Skeletal muscle tissue (tissue), 3 donors: ENCODE measurements at regions not wholly inside any gene's neighbourhood (a gene's known extent, or its start where the extent isn't known, plus 50 kb on each side); places are given as distances from the start of the nearest gene placed in this dataset.

Experiments used
- H3K27ac ChIP-seq: one replicate; pipeline ENCODE4 v1.7.0; 2013; ENCODE audit warnings: mild to moderate bottlenecking, low read depth, low read length, inconsistent platforms
- H3K27me3 ChIP-seq, 3 donors: one replicate each; pipeline ENCODE4 v1.7.0; 2013; ENCODE audit warnings: low read length in 3 of 3; ENCODE audit not compliant: control insufficient read depth in 3 of 3, insufficient read depth in 3 of 3
- H3K36me3 ChIP-seq, 3 donors: one replicate each; pipeline ENCODE4 v1.7.0; 2013; ENCODE audit warnings: low read length in 3 of 3; ENCODE audit not compliant: control insufficient read depth in 3 of 3, insufficient read depth in 3 of 3
- H3K4me1 ChIP-seq, 3 donors: one replicate each; pipeline ENCODE4 v1.7.0; 2013; ENCODE audit warnings: low read length in 3 of 3, mild to moderate bottlenecking in 3 of 3; ENCODE audit not compliant: control insufficient read depth in 3 of 3, insufficient read depth in 3 of 3
- H3K4me3 ChIP-seq, 3 donors: one replicate each; pipeline ENCODE4 v1.7.0; 2013; ENCODE audit warnings: low read length in 3 of 3
- H3K9ac ChIP-seq, 3 donors: one replicate each; pipeline ENCODE4 v1.7.0; 2013; ENCODE audit warnings: low read length in 3 of 3, mild to moderate bottlenecking in 3 of 3, moderate library complexity in 2 of 3, low read depth in 1 of 3
- H3K9me3 ChIP-seq, 3 donors: one replicate each; pipeline ENCODE4 v1.7.0; 2013; ENCODE audit warnings: low read length in 3 of 3; ENCODE audit not compliant: control insufficient read depth in 3 of 3
- donor health status: Osteomylitis.

GRCh38 chr13:63693696-63694095 lies 2278.0 kb upstream of the PCDH20 start:
- H3K4me1 ChIP-seq, result no peaks in the 10 kb centered on the region
- peaks cover 0 to 3% (median 0%) of the 10 kb centered on the region in 3 donors for H3K9me3 ChIP-seq
- no peak overlapping the region for H3K4me3 ChIP-seq
- H3K36me3 ChIP-seq, result no peaks in the 10 kb centered on the region
- no peak overlapping the region for H3K9ac ChIP-seq
- H3K27ac ChIP-seq, result no peak overlapping the region
- H3K27me3 ChIP-seq, result no peaks in the 10 kb centered on the region

GRCh38 chr13:63691474-63691873 lies 2275.8 kb upstream of the PCDH20 start:
- Histone ChIP-seq H3K9me3 (peaks cover 0 to 3% (median 0%) of the 10 kb centered on the region in 3 donors), H3K4me1 (no peaks in the 10 kb centered on the region), H3K9ac (no peak overlapping the region), H3K36me3 (no peaks in the 10 kb centered on the region), H3K27me3 (no peaks in the 10 kb centered on the region), H3K4me3 (no peak overlapping the region), H3K27ac (no peak overlapping the region)

GRCh38 chr13:63690672-63691071 lies 2275.0 kb upstream of the PCDH20 start:
- no peaks in the 10 kb centered on the region for H3K36me3 ChIP-seq
- no peaks in the 10 kb centered on the region for H3K27me3 ChIP-seq
- H3K9ac ChIP-seq, result no peak overlapping the region
- peaks cover 0 to 3% (median 0%) of the 10 kb centered on the region in 3 donors for H3K9me3 ChIP-seq
- no peak overlapping the region for H3K27ac ChIP-seq
- no peaks in the 10 kb centered on the region for H3K4me1 ChIP-seq
- no peak overlapping the region for H3K4me3 ChIP-seq

- Histone ChIP-seq H3K9me3 (no peaks in the 10 kb centered on the region), H3K27ac (no peak overlapping the region), H3K4me3 (no peak overlapping the region), H3K4me1 (no peaks in the 10 kb centered on the region), H3K36me3 (no peaks in the 10 kb centered on the region), H3K27me3 (no peaks in the 10 kb centered on the region), H3K9ac (no peak overlapping the region)
Measured at GRCh38 chr13:63684822-63685221, 2269.2 kb upstream of the PCDH20 start.

GRCh38 chr13:63680704-63681103 lies 2265.1 kb upstream of the PCDH20 start:
- no peak overlapping the region for H3K9ac ChIP-seq

GRCh38 chr13:63671296-63671695 lies 2255.6 kb upstream of the PCDH20 start:
- H3K9me3 ChIP-seq, result no peaks in the 10 kb centered on the region
- no peaks in the 10 kb centered on the region for H3K27me3 ChIP-seq
- no peak overlapping the region for H3K9ac ChIP-seq
- no peaks in the 10 kb centered on the region for H3K36me3 ChIP-seq
- H3K4me3 ChIP-seq, result no peak overlapping the region
- no peaks in the 10 kb centered on the region for H3K4me1 ChIP-seq
- H3K27ac ChIP-seq, result no peak overlapping the region

More at GRCh38 chr13:63680704-63681103, 2265.1 kb upstream of the PCDH20 start:
- Histone ChIP-seq H3K27me3 (no peaks in the 10 kb centered on the region), H3K9me3 (no peaks in the 10 kb centered on the region), H3K27ac (no peak overlapping the region), H3K4me3 (no peak overlapping the region), H3K36me3 (no peaks in the 10 kb centered on the region), H3K4me1 (no peaks in the 10 kb centered on the region)

GRCh38 chr13:63651394-63651793 lies 2235.7 kb upstream of the PCDH20 start:
- Histone ChIP-seq H3K9me3 (no peaks in the 10 kb centered on the region), H3K27ac (no peak overlapping the region)

GRCh38 chr13:63643543-63643942 lies 2227.9 kb upstream of the PCDH20 start:
- no peaks in the 10 kb centered on the region for H3K27me3 ChIP-seq
- H3K36me3 ChIP-seq, result no peaks in the 10 kb centered on the region
- H3K4me3 ChIP-seq, result no peak overlapping the region
- no peak overlapping the region for H3K27ac ChIP-seq
- no peaks in the 10 kb centered on the region for H3K4me1 ChIP-seq
- no peak overlapping the region for H3K9ac ChIP-seq
- no peaks in the 10 kb centered on the region for H3K9me3 ChIP-seq

More at GRCh38 chr13:63651394-63651793, 2235.7 kb upstream of the PCDH20 start:
- no peak overlapping the region for H3K9ac ChIP-seq
- no peak overlapping the region for H3K4me3 ChIP-seq
- no peaks in the 10 kb centered on the region for H3K4me1 ChIP-seq
- no peaks in the 10 kb centered on the region for H3K27me3 ChIP-seq
- H3K36me3 ChIP-seq, result no peaks in the 10 kb centered on the region

GRCh38 chr13:63636316-63636993 lies 2220.8 kb upstream of the PCDH20 start:
- Histone ChIP-seq H3K27me3 (no peaks in the 10 kb centered on the region), H3K27ac (no peak overlapping the region), H3K36me3 (no peaks in the 10 kb centered on the region), H3K9ac (no peak overlapping the region), H3K4me3 (no peak overlapping the region), H3K4me1 (no peaks in the 10 kb centered on the region), H3K9me3 (no peaks in the 10 kb centered on the region)

- H3K4me1 ChIP-seq, result no peaks in the 10 kb centered on the region
- no peak overlapping the region for H3K4me3 ChIP-seq
- H3K27me3 ChIP-seq, result no peaks in the 10 kb centered on the region
- H3K27ac ChIP-seq, result no peak overlapping the region
- H3K36me3 ChIP-seq, result no peaks in the 10 kb centered on the region
- no peak overlapping the region for H3K9ac ChIP-seq
- no peaks in the 10 kb centered on the region for H3K9me3 ChIP-seq
Measured at GRCh38 chr13:63632321-63632720, 2216.7 kb upstream of the PCDH20 start.
